ENCODE measurements at regions not wholly inside any gene's neighbourhood (a gene's known extent, or its start where the extent isn't known, plus 50 kb on each side); places are given as distances from the start of the nearest gene placed in this dataset.

DNA sequence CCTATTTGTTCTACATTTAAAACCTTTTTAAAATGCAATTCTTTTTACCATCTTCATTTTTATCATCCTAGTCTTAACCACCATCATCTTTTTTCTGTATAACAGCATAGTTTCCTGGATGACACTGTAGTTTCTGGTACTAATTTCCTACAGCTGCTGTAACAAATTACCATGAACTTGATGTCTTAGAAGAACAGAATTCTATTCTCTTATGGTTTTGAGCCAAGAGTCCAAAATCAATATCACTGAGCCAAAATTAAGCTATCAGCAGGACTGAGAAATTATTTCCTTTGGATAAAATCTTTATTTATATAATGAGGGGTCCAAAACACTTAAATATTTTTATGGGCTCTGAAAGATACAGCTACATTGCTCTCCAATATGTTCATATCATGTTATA, 539.3 kb downstream of the METTL4 start:
- TF ChIP-seq POLR2AphosphoS5 (IDR thresholded peaks at IDR 0.05; ENCODE audit: low read depth, low read length) (no peak), POLR2A (IDR thresholded peaks at IDR 0.05; ENCODE audit: low read depth, low read length) (no peak), TAF1 (IDR thresholded peaks at IDR 0.05; ENCODE audit: low read depth, low read length) (no peak), SPI1 (IDR thresholded peaks at IDR 0.05; ENCODE audit: low read depth, low read length) (no peak), PAX5 (IDR thresholded peaks at IDR 0.05; ENCODE audit: insufficient read depth, low read length, severe bottlenecking) (no peak), POU2F2 (IDR thresholded peaks at IDR 0.05; ENCODE audit: low read depth, low read length) (no peak)

Data from GM12891 (cell line).